HG02623 (cell line): ENCODE measurements at regions not wholly inside any gene's neighbourhood (a gene's known extent, or its start where the extent isn't known, plus 50 kb on each side); places are given as distances from the start of the nearest gene placed in this dataset.
"Not testable (repeated sequence)": the region's sequence is repeated elsewhere in the genome, so short reads cannot be mapped to it uniquely, and the experiment has no call there.

Experiments used
- ATAC-seq: cut with Tn5 transposase; IDR thresholded peaks from one replicate; pipeline ENCODE4 v1.9.1; 2021; ENCODE audit warnings: moderate library complexity; ENCODE audit not compliant: unreplicated experiment

DNA sequence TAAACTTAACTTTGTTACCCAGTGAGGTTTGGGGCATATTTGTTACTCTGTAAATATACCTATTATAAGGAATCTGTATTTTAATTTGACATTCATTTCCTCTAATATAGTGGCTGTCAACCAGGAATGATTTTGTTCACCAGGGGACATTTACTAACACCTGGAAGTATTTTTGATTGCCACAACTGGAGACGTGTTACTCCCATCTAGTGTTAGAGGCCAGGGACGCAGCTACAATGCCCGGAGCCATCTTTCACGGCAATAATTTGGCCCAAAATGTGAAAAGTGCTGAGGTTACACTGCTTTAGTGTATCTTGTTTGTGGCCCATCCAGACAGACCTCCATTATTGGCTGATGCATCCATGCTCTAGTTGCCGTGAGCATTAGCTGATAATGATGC is 881.3 kb upstream of the ATXN7L3B start:
- ATAC-seq, result no peak

DNA sequence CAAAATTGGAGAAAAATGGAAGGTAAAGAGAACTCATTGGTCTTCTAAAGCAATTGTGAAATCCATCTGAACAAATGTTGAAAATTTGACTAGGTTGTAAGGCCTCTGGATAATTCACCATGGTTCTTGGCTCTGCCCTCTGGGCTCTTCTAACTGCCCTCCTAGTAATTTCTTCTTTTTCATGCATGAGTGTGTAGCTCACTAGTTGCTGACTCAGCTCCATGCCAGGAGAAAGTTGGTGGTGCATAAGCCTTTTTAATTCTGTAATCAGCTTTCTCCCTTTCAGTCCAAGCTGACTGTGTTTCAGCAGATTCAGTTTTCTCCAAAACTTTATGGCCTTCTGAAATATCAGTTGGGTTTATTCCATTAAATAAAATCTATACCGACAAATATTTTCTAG is 877.8 kb upstream of the ATXN7L3B start:
- no peak for ATAC-seq

DNA sequence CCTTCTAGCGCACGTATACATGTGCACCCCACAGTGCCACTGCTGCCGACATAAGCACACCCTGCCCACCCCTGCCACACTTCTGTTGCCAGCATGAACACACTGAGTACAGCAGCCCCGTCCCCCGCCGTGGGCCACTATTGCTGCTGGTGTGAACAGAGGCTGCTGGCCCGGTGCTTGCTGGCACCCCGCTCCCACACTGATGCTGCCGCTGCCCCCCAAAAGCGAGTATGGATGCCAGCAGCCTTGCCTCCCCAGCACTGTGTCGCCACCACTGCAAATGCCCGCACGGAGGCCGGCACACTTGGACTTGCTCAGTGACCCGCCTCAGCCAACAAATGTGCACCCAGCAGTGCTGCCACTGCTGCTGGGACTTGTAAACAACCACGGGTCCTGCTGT is 872.4 kb upstream of the ATXN7L3B start:
- ATAC-seq, result no peak

DNA sequence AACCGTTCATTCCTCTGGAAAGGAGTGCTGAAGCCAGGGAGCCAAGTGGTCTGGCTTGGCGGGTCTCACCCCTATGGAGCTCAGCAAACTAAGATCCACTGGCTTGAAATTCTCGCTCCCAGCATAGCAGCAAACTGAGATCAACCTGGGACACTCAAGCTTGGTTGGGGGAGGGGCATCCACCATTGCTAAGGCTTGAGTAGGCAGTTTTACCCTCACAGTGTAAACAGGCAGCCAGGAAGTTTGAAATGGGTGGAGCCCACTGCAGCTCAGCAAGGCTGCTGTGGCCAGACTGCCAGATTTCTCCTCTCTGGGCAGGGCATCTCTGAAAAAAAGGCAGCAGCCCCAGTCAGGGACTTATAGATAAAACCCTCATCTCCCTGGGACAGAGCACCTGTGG is 866.1 kb upstream of the ATXN7L3B start:
- ATAC-seq, result not testable (repeated sequence)

DNA sequence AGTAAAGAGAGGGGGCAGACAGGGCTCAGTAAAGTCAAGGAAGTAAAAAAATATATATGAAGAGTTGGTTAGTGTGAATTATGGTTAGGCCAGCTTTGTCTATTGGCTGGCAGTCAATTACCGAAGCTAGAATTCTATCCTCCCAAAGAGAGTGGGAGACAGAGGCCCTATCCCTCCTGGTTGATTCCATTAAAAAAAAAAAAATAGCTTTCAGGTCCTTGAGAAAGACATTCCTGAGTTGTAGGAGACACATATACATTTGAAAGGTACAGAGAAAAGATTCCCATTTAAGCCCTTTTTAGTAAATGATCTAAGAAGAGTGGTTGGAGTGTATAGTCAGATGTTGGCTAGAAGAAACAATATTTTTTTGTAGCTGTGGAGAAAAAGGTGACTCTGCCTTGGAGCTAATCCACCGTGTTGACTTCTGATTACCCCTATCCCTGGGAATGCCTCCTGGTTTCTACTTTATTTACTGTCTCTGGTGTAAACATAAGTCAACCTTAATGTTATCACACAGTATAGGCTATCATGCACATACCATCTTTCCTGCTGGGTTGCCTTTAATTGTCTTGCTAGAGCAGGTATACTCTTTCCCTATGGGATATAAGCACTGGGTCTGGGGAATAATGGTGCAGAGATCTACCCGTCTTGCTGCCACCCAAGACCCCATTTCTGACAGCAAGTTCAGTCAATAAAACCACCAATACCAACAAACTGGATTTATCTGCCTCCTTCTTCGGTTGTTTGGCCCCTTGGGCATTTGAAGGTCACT is 859.9 kb upstream of the ATXN7L3B start:
- no peak for ATAC-seq

DNA sequence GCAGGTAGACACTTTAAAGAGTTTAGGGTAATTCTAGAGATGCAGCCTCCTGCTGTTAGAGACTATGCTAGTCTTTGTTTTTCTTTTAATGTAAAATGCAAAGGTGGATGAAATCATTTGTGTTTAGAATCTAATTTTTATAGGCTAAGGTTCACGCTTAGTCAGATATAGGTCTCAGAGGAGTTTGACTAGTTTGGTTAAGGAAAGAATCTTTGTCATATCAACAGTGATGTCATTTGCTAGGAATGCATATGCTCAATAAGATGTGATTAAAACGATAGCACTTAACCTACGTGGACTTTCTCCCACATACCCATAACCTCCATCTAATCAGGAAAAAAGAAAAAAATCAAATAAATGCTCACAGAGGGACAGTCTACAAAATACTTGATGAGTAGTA is 859.3 kb upstream of the ATXN7L3B start:
- ATAC-seq, result no peak

DNA sequence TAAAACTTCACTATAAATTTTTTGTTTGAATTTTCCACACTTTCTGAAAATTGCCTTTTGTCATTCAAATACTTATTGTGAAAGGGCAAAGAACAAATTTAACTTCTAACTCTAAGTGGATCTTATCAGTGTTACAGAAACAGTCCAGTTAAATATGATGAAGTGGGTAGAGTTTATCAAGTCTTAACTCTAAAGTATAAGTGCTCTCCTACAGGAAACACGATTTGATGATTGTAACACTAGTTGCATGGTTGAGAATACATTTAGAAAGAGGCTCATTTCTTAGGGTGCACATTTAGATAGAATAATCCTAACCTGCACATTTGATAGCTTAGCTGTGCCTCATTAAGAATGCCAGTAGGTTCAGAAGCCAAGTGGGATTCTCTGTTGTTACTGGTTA is 838.3 kb upstream of the ATXN7L3B start:
- ATAC-seq, result no peak

DNA sequence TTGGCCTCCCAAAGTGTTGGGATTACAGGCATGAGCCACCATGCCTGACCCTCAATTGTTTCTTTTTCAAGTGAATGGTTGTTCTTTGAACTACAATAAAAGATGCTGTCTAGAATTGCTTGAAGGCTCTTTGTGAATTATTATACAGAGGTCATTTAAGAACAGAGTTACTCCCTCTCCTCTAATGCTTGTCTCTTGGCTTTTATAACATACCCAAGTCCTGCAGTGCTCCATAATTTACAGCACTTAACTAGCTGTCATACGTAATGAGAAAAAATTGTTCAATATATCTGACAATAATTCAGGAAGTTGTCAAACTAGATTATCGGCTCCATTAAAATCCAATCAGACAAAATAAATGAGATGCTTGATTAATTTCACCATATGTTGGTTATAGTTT is 823.0 kb upstream of the ATXN7L3B start:
- ATAC-seq, result no peak

DNA sequence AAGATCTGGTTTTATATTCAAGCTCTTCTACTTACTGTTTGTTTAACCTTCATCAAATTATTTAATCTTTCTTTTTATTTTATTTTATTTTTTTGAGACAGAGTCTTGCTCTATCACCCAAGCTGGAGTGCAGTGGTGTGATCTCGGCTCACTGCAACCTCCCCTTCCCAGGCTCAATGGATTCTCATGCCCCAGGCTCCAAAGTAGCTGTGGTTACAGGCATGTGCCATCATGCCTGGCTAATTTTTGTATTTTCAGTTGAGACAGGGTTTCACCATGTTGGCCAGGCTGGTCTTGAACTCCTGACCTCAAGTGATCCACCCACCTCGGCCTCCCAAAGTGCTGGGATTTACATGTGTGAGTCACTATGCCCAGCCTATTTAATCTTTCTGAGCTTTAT is 821.5 kb upstream of the ATXN7L3B start:
- ATAC-seq, result not testable (repeated sequence)

DNA sequence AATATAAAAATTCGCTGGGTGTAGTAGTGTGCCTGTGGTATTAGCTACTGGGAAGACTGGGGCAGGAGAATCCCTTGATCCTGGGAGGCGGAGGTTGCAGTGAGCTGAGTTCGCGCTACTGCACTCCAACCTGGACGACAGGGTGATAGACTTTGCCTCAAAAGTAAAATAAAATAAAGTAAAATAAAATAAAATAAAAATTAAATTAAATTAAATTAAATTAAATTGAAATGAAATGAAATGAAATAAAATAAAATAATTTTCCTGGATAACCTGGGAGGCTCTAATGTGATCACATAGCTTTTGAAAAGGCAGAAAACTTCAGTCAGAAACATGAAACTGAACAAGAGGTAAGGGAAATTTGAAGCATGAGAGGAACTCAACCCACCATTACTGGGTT is 818.4 kb upstream of the ATXN7L3B start:
- ATAC-seq, result no peak

DNA sequence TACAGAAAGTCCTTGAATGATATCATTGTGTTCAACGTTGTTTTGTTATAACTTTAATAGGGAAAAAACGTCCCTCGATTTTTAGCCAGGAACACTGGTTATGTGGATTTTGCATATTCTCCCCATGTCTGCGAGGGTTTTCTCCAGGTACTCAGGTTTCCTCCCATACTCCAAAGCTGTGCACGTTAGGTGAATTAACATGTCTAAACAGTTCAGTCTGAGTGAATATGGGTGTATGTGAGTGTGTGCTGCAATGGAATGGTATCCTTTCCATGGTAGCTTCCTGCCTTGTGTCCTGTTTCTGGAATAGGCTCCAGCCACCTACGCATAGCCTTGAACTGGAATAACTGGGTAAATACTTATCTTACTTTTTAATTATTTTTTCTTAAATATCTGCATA is 810.8 kb upstream of the ATXN7L3B start:
- ATAC-seq, result no peak

DNA sequence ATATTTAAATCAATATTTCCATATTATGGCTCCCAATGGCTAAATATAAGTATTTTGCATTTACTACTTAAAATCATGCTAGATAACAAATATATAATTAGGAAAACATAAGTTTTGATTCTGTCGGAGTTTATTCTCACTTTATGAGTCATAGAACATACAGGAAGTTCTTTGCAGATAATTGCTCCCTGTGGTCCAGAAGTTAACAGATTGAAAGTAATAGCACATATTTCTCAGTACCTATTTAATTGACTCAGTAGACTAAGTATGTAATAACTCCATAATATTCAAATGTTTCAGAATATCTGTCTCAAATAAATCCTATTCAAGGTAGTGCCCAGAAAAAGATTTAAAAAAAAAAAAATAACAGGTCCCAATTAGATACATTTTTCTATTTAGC is 806.0 kb upstream of the ATXN7L3B start:
- ATAC-seq, result no peak

DNA sequence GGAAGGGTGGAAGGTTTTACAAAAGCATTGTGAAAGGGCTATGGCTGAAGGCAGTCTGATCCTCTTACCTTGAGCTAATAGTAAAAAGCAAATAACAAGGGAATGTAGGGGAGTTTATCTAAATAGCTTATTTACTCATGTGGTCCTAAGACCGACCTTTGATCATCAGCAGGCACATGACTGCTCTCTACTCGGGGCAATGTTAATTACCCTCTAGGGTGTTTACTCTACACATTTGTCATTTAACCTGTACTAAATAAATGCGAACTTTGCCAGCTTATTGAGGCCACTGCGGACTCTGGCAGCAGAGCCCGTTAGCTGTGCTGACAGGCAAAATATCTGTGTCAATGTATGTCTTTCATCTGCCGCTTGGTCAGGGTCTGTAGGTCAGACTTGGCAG is 768.3 kb upstream of the ATXN7L3B start:
- ATAC-seq, result no peak

DNA sequence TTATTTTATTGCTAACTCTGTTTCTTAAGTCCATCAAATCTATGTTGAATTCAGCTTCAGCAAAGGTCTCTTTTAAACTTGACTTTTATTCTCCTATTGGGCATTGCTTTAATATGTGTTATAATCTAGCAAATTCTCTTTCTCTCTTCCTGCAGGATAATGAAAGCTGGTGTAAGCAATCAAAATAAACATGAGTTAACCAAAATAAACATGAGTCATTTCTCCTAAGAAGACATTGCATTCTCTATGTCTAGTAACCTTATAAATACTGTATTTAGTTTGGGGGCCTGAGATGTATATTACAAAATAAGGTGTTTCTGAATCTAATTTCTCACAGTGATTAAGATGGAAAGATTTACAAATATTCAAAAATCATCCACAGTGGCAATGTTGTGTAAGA is 739.1 kb upstream of the ATXN7L3B start:
- no peak for ATAC-seq

DNA sequence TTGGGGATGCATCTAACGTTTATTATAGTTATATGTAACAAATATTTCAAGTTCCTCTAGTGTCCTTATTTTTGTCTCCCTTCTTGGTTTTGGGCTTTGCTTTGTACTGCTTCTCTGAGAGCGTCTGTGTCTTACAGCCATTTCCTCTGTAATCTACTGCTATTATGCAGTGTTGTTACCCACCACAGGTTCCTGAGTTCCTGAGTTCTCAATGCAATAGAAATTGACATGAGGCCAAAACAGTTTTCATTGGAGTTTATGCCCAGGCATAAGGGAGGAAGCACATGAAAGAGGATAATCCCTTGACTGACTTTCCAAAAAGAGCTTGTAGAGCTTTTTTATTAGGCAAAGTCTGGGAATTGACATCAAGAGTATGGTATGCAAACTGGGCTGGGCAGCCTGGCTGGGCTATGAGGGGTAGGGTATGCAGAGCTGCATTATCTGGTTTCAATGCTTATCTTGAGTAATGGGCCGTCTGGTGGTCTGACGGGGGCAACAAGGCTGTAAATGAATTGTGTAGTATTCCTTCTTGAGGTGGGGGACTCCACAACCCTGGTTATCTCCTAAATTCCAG is 722.5 kb upstream of the ATXN7L3B start:
- no peak for ATAC-seq

DNA sequence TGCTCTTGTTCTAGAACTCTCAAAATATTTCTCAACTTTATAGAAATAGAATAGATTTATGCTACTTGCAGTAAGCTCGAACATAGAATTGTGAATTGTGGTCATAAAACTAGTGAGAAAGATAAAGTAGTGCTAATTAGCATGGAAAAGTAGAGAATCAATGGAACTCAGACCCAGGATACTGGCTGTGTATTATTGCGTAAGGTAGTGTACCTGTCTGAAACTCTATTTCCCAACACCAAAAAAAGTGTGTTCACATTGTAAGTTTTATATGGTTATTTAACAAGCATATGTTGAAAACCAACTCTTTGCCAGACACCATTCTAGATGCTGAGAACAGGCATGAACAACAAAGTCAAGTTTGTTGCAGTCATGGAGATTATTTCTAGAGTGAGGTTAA is 720.5 kb upstream of the ATXN7L3B start:
- no peak for ATAC-seq

DNA sequence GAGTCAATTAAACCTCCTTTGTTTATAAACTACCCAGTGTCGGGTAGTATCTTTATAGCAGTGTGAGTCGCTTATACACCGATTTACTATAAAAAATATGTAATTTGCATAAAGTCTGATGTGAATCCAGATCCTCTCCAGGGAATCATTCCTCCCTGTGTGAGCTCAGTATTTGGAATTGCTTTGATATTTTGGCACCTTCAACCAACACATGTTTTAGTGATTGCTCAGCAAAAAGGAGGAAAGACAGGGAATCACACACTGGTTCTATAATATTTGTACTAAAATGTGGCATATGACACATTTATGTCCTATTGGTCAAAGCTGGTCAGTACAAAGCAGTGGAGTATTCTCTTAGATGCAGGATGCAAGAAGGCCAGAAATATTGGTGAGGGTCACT is 703.9 kb upstream of the ATXN7L3B start:
- no peak for ATAC-seq

DNA sequence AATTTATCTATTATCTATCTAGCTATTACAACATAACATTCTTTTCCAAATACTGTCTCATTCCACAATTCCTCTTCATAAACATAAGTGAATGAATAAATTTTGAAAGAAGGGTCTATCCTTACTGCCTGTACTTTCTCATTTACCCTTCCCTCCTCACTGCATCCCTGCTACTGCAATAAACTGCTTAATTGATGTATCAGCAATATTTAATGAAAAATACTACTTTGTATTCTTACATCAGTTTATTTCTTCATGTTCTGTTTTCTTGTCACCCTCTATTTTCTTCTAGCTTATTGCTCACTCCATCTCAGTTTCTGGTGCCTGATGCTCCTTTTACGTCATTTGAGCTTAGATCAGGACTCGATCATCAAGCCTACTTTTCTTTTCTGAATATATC is 695.7 kb upstream of the ATXN7L3B start:
- no peak for ATAC-seq

DNA sequence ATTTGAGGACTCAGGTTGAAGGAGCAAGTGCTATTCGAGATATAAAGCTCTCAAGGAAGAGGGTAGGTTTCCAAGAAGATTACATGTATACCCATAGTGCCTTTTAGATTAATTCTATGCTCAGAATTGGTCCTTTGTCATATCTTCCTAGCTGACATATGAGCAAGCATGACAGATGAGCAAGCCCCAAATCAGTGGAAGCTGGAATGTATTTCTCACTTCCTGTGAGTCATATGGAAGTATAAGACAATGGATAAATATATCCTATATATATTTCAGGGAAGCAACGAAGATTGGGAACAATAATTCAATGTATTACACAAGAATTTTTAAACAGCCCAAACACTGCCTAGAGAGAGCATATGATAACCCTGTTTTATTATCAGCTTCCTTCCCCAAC is 674.1 kb upstream of the ATXN7L3B start:
- ATAC-seq, result no peak

DNA sequence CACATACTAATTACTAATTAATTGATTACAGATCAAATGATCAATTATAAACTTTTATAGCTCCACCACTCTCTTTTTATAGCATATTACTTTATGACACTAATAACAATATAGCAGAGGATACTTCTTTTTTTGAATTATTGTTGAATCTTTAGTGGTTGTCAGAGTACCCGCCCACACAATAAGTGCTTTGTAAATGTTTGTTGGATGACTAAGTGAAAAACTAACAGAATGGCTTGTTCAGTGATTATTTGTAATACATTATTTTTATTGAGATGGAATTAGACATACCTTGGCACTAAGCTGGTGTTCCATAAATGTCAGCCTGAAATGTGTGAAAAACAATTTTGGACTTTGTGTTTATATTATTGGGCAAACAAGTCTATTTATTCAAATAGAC is 670.5 kb upstream of the ATXN7L3B start:
- no peak for ATAC-seq

DNA sequence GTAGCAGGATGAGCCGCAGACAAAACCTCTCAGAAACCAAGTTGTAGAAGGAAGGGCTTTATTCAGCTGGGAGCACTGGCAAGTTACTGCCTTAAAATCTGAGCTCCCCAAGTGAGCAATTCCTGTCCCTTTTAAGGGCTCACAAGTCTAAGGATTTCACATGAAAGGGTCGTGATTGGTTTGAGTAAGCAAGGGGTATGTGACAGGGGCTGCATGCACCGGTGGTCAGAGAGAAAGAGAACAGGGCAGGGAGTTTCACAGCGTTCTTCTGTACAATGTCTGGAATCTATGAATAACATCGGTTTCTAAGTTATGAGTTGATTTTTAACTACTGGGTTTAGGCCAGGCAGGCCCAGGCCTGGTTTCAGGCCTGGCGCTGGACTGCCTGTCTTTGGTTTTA is 660.3 kb upstream of the ATXN7L3B start:
- ATAC-seq, result not testable (repeated sequence)

DNA sequence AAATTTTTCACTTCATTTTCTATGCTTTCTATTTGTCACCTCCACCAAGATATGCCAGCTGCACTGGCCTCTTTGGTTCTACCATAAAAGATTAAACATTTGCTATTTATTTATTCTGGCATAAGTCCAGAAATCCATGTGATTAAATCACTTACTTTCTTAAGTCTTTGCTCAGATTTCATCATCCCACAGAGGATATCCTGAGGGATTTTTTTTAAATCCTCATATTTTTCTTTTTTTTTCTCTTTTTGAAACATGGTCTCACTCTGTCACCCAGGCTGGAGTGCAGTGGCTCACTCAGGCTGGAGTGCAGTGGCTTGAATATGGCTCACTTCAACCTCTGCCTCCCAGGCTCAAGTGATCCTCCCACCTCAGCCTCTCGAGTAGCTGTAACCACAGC is 645.4 kb upstream of the ATXN7L3B start:
- no peak for ATAC-seq

DNA sequence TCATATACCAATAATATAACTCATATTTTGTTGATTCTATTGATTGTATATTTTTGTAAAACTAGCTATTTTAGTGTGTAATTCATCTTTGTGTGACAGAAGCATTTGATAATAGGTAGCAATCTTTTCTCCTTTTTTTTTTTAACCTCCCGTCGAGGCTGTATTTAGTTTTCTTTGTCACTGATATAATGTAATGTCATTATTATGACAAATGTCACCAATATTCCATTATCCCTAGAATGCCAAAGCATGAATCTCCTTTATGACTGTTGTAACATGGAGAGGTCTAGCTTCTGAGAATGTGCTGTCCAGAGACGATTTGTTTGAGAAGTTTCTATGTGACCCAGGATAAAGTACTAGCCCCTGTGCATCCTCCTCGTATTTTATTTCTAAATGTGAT is 639.0 kb upstream of the ATXN7L3B start:
- ATAC-seq, result no peak
